ENCODE measurements at regions not wholly inside any gene's neighbourhood (a gene's known extent, or its start where the extent isn't known, plus 50 kb on each side); places are given as distances from the start of the nearest gene placed in this dataset.

GRCh38 chr11:42257534-42257933 is 798.1 kb upstream of the LRRC4C start:
- TF ChIP-seq POLR2AphosphoS5 (IDR thresholded peaks at IDR 0.05): no peak
- TF ChIP-seq, protein P1, sequence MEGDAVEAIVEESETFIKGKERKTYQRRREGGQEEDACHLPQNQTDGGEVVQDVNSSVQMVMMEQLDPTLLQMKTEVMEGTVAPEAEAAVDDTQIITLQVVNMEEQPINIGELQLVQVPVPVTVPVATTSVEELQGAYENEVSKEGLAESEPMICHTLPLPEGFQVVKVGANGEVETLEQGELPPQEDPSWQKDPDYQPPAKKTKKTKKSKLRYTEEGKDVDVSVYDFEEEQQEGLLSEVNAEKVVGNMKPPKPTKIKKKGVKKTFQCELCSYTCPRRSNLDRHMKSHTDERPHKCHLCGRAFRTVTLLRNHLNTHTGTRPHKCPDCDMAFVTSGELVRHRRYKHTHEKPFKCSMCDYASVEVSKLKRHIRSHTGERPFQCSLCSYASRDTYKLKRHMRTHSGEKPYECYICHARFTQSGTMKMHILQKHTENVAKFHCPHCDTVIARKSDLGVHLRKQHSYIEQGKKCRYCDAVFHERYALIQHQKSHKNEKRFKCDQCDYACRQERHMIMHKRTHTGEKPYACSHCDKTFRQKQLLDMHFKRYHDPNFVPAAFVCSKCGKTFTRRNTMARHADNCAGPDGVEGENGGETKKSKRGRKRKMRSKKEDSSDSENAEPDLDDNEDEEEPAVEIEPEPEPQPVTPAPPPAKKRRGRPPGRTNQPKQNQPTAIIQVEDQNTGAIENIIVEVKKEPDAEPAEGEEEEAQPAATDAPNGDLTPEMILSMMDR (IDR thresholded peaks at IDR 0.05; ENCODE audit: poor library complexity, severe bottlenecking): no peak
- TF ChIP-seq TAF1 (IDR thresholded peaks at IDR 0.05; ENCODE audit: low read depth): no peak
- no peak for TF ChIP-seq EP300 (conservative IDR thresholded peaks at IDR 0.05; ENCODE audit: poor library complexity, severe bottlenecking)
- no peak for TF ChIP-seq EZH2 (IDR thresholded peaks at IDR 0.05; ENCODE audit: borderline replicate concordance, insufficient read depth, low read length, poor library complexity, severe bottlenecking)
- no peak for TF ChIP-seq MXI1 (conservative IDR thresholded peaks at IDR 0.05; ENCODE audit: poor library complexity, severe bottlenecking)
- no peak for TF ChIP-seq RAD21 (conservative IDR thresholded peaks at IDR 0.05)
